Esophagus (tissue), 2 donors: ENCODE measurements at regions not wholly inside any gene's neighbourhood (a gene's known extent, or its start where the extent isn't known, plus 50 kb on each side); places are given as distances from the start of the nearest gene placed in this dataset.
"Not testable (repeated sequence)": the region's sequence is repeated elsewhere in the genome, so short reads cannot be mapped to it uniquely, and the experiment has no call there.

Experiments
- H3K27ac ChIP-seq, 2 donors: one replicate each; pipeline ENCODE4 v1.5.1; 2013; ENCODE audit warnings: low read depth in 2 of 2, mild to moderate bottlenecking in 2 of 2, inconsistent platforms in 1 of 2, low read length in 1 of 2, moderate library complexity in 1 of 2
- H3K27me3 ChIP-seq, 2 donors: one replicate each; pipeline ENCODE4 v1.6.1; 2013; ENCODE audit warnings: low read length in 2 of 2, control low read depth in 1 of 2, mild to moderate bottlenecking in 1 of 2; ENCODE audit not compliant: insufficient read depth in 2 of 2, control insufficient read depth in 1 of 2
- H3K36me3 ChIP-seq, 2 donors: one replicate each; pipeline ENCODE4 v1.6.1; 2013; ENCODE audit warnings: low read length in 1 of 2; ENCODE audit not compliant: control insufficient read depth in 2 of 2, insufficient read depth in 2 of 2
- H3K4me1 ChIP-seq, 2 donors: one replicate each; pipeline ENCODE4 v1.6.1; 2013; ENCODE audit warnings: low read length in 1 of 2; ENCODE audit not compliant: control insufficient read depth in 2 of 2, insufficient read depth in 2 of 2
- H3K4me3 ChIP-seq, 2 donors: one replicate each; pipeline ENCODE4 v1.5.1; 2013; ENCODE audit warnings: low read length in 2 of 2, mild to moderate bottlenecking in 2 of 2, low read depth in 1 of 2, moderate library complexity in 1 of 2
- H3K9me3 ChIP-seq, 2 donors: one replicate each; pipeline ENCODE4 v1.6.1; 2013; ENCODE audit warnings: mild to moderate bottlenecking in 2 of 2, low read depth in 1 of 2, low read length in 1 of 2, moderate library complexity in 1 of 2; ENCODE audit not compliant: control insufficient read depth in 2 of 2, insufficient read depth in 1 of 2
- WGBS, 2 donors: extraction: QIAGEN DNeasy Blood & Tissue Kit; methylation state at CpG; one replicate each; pipeline ENCODE4 v1.1.7; 2013; 5-methylcytosine and 5-hydroxymethylcytosine counted together
- donor health status: healthy with polysubstance abuse.
- donor health status: Bipolar disorder and iron deficiency.

DNA sequence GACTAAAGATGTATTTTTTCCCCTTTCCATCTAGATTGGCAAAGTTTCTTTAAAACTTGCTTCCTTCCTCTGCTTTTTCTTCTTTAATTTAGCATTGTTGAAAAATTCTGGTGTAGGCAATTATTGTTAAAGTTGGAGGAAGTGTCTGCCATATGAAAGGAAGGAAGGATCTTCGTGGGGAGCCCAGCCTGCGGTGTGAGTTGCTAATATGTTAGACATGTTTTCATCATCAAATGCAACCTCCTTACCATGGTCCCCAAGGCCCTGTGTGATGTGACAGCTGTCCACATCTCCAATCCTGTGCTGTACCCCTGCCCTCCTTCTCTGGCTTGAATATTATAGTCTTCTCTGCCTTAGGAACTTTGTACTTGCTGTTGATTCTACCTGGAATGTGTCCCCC is 81.0 kb upstream of the ZBTB18 start:
- WGBS, 2 donors: 56 to 69% methylated on average over 2 of the region's 2 CpGs
- H3K9me3 ChIP-seq: peaks cover 0 to 3% of the 10 kb centered on the region in 2 donors
- H3K4me1 ChIP-seq: no peaks in the 10 kb centered on the region
- no peak overlapping the region for H3K27ac ChIP-seq
- H3K27me3 ChIP-seq: no peaks in the 10 kb centered on the region
- no peak overlapping the region for H3K4me3 ChIP-seq
- no peaks in the 10 kb centered on the region for H3K36me3 ChIP-seq

- Histone ChIP-seq H3K27me3 (no peaks in the 10 kb centered on the region), H3K27ac (no peak overlapping the region), H3K9me3 (no peaks in the 10 kb centered on the region), H3K4me1 (no peaks in the 10 kb centered on the region), H3K36me3 (no peaks in the 10 kb centered on the region), H3K4me3 (no peak overlapping the region)
- WGBS, 2 donors: 53 to 56% methylated on average over 5 of the region's 5 CpGs
Measured at GRCh38 chr1:243968413-243968812, 82.7 kb upstream of the ZBTB18 start.

GRCh38 chr1:243964915-243965314 is 86.2 kb upstream of the ZBTB18 start:
- Histone ChIP-seq H3K36me3 (no peaks in the 10 kb centered on the region), H3K27me3 (no peaks in the 10 kb centered on the region), H3K4me1 (no peaks in the 10 kb centered on the region), H3K9me3 (no peaks in the 10 kb centered on the region), H3K4me3 (no peak overlapping the region), H3K27ac (no peak overlapping the region)
- WGBS, 2 donors: 91 to 97% methylated on average over 2 of the region's 2 CpGs

DNA sequence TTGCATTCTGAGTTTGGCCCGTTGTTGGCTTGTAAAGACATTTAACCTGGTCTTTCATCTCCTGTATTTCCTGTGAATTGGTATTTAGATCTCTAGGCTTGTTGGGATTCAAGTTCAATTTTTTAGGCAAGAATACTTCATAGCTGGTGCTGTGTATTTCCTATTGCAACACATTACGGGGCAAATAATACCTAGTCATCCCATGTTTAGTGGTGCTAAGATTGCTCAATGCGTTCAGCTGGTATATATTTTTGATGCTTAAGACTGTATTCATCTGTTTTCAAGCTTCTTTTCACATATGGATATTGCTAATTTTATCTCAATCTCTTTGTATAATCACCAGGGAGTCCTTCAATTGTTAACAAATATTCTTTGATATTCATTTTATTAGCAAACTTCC is 87.5 kb upstream of the ZBTB18 start:
- WGBS, 2 donors: 75 to 77% methylated on average over 3 of the region's 3 CpGs
- Histone ChIP-seq H3K27me3 (no peaks in the 10 kb centered on the region), H3K4me3 (no peak overlapping the region), H3K36me3 (no peaks in the 10 kb centered on the region), H3K9me3 (no peaks in the 10 kb centered on the region), H3K27ac (no peak overlapping the region), H3K4me1 (no peaks in the 10 kb centered on the region)

DNA sequence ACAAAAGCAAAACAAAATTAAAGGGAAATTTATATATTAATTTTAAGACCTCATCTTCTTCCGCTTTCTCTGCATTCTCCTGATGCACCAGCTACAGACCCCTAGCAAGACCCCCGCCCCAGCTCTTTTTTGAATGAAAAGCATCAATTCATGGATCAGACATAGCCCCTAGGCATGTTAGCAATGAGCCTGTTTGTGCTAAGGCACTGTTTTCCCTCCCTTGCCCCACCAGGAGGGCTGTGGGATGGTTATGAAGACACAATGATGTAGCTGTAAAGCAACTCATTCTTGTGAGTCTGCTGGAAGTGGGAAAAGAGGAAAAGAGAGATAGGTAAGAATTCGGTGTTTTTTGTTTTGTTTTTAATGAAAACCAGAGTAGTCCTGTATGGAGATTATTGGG is 88.5 kb upstream of the ZBTB18 start:
- 91 to 92% methylated on average over 3 of the region's 3 CpGs for WGBS, 2 donors

DNA sequence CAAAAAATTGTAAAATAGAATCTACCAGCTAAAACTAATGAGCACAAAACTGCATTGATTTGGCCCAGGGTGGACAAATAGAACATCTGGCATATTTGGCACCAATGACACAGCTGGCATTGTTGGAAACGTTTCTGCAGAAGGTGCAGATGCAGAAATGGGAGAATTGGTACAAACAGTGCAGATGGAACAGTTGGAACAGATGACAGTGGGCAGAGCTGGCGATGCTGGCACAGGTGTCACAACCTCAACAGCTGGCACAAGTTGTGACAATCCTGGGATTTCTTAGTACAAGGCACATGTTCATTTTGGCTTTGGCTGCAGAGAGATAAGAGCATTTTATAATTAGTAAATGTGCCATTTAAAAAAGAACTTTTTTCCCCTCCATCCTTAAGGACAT is 91.1 kb upstream of the ZBTB18 start:
- Histone ChIP-seq H3K9me3 (no peaks in the 10 kb centered on the region), H3K4me3 (no peak overlapping the region), H3K27me3 (no peaks in the 10 kb centered on the region), H3K27ac (no peak overlapping the region), H3K36me3 (no peaks in the 10 kb centered on the region), H3K4me1 (no peaks in the 10 kb centered on the region)
- WGBS, 2 donors: 55 to 56% methylated on average over 2 of the region's 2 CpGs

More for the DNA sequence above, 88.5 kb upstream of the ZBTB18 start:
- no peak overlapping the region for H3K4me3 ChIP-seq
- no peaks in the 10 kb centered on the region for H3K9me3 ChIP-seq
- no peaks in the 10 kb centered on the region for H3K4me1 ChIP-seq
- H3K27me3 ChIP-seq: no peaks in the 10 kb centered on the region
- H3K36me3 ChIP-seq: no peaks in the 10 kb centered on the region
- H3K27ac ChIP-seq: no peak overlapping the region

DNA sequence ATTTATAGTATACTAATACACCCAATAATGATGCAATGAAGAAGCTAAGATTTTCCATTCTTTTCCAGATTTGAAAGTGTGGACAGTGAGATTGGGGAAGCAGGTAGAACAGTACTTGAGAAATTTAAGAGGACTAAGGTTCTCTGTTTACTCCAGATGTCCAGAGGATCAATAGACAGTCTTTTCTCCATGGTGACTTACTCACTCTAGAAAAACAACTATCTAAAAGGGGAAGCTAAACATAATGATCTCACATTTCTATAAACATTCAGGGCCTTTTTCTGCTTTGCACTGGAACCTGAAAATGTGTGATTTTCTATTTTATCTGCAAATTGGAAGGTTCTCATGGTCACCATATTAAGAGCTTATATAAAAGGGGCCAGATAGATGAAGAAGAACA is 93.9 kb upstream of the ZBTB18 start:
- H3K27ac ChIP-seq: no peak overlapping the region
- H3K9me3 ChIP-seq: no peaks in the 10 kb centered on the region
- H3K27me3 ChIP-seq: peaks cover 0 to 3% of the 10 kb centered on the region in 2 donors
- no peak overlapping the region for H3K4me3 ChIP-seq
- no peaks in the 10 kb centered on the region for H3K36me3 ChIP-seq
- no peaks in the 10 kb centered on the region for H3K4me1 ChIP-seq

GRCh38 chr1:243956450-243956849 is 94.6 kb upstream of the ZBTB18 start:
- 63 to 68% methylated on average over 3 of the region's 3 CpGs for WGBS, 2 donors
- Histone ChIP-seq H3K27ac (no peak overlapping the region), H3K4me3 (no peak overlapping the region), H3K9me3 (no peaks in the 10 kb centered on the region), H3K36me3 (no peaks in the 10 kb centered on the region), H3K27me3 (peaks cover 0 to 3% of the 10 kb centered on the region in 2 donors), H3K4me1 (no peaks in the 10 kb centered on the region)

DNA sequence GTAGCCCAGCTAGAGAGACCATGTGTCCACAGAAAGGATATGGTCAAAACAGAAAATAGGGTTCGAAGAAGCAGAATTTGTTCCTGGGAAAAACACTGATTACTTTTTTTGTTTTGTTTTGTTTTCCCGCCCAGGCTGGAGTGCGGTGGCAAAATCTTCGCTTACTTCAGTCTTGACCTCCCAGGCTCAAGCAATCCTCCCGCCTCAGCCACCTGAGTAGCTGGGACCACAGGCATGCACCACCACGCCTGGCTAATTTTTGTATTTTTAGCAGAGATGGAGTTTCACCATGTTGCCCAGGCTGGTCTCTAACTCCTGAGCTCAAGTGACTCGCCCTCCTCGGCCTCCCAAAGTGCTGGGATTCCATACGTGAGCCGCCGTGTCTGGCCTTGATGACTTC is 99.9 kb upstream of the ZBTB18 start:
- not testable (repeated sequence) for H3K9me3 ChIP-seq, H3K4me1 ChIP-seq, H3K27me3 ChIP-seq, H3K27ac ChIP-seq, H3K4me3 ChIP-seq, H3K36me3 ChIP-seq
- 89 to 94% methylated on average over 11 of the region's 11 CpGs for WGBS, 2 donors

DNA sequence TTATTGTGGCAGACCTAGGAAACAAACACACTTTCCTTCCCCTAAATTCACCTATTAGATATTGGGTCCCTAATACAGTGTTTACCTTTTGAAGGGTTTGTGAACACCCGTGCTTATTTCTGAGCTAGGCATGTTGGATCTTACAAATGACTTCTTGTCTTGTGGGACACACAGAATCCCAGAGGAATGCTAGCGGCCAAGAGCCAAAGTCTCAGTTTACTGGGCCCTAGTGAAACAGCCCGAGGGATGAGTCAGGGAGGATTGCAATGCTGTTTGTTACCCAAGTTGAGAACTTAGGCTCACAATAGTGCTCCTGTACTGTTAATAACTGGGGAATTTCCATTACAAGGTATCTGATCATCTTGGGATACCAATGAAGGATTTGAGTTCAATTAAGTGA is 100.1 kb upstream of the AKT3 start:
- WGBS, 2 donors: 49 to 64% methylated on average over 3 of the region's 3 CpGs
- no peaks in the 10 kb centered on the region for H3K9me3 ChIP-seq
- H3K36me3 ChIP-seq: no peaks in the 10 kb centered on the region
- H3K4me3 ChIP-seq: no peak overlapping the region
- no peak overlapping the region for H3K27ac ChIP-seq
- no peaks in the 10 kb centered on the region for H3K4me1 ChIP-seq
- H3K27me3 ChIP-seq: peaks cover 0 to 6% of the 10 kb centered on the region in 2 donors
